HG03135 (cell line): ENCODE measurements at regions not wholly inside any gene's neighbourhood (a gene's known extent, or its start where the extent isn't known, plus 50 kb on each side); places are given as distances from the start of the nearest gene placed in this dataset.
"Not testable (repeated sequence)": the region's sequence is repeated elsewhere in the genome, so short reads cannot be mapped to it uniquely, and the experiment has no call there.

Source experiments
- ATAC-seq: cut with Tn5 transposase; IDR thresholded peaks from one replicate; pipeline ENCODE4 v1.9.1; 2021; ENCODE audit warnings: mild to moderate bottlenecking, moderate library complexity; ENCODE audit not compliant: unreplicated experiment

GRCh38 chr5:53160895-53161294 lies 51.3 kb upstream of the MOCS2 start:
- no peak for ATAC-seq

GRCh38 chr5:53161876-53162275 lies 52.3 kb upstream of the MOCS2 start:
- no peak for ATAC-seq

GRCh38 chr5:53164478-53165165 lies 55.1 kb upstream of the MOCS2 start:
- no peak for ATAC-seq

- ATAC-seq, result no peak
These were observed 56.0 kb upstream of the MOCS2 start for GRCh38 chr5:53165431-53166182.

- no peak for ATAC-seq
These were observed 56.6 kb upstream of the MOCS2 start for GRCh38 chr5:53166183-53166495.

- ATAC-seq, result no peak
These were observed 58.3 kb upstream of the MOCS2 start for GRCh38 chr5:53167836-53168235.

GRCh38 chr5:53169933-53170332 lies 60.4 kb upstream of the MOCS2 start:
- no peak for ATAC-seq

GRCh38 chr5:53170746-53171349 lies 61.3 kb upstream of the MOCS2 start:
- no peak for ATAC-seq

GRCh38 chr5:53172073-53172472 lies 62.5 kb upstream of the MOCS2 start:
- ATAC-seq, result not testable (repeated sequence)

- ATAC-seq, result no peak
These were observed 63.1 kb upstream of the MOCS2 start for GRCh38 chr5:53172630-53173029.

GRCh38 chr5:53173083-53173482 lies 63.5 kb upstream of the MOCS2 start:
- no peak for ATAC-seq

- ATAC-seq, result no peak
These were observed 69.3 kb upstream of the MOCS2 start for GRCh38 chr5:53178830-53179229.

GRCh38 chr5:53179691-53180090 lies 70.1 kb upstream of the MOCS2 start:
- no peak for ATAC-seq

- no peak for ATAC-seq
These were observed 71.0 kb upstream of the MOCS2 start for GRCh38 chr5:53180538-53180937.

- ATAC-seq, result no peak
These were observed 71.4 kb upstream of the MOCS2 start for GRCh38 chr5:53180991-53181390.

GRCh38 chr5:53183880-53184279 lies 74.3 kb upstream of the MOCS2 start:
- no peak for ATAC-seq

- no peak for ATAC-seq
These were observed 82.1 kb upstream of the MOCS2 start for GRCh38 chr5:53191548-53192165.

GRCh38 chr5:53194086-53194485 lies 84.5 kb upstream of the MOCS2 start:
- ATAC-seq, result no peak

- no peak for ATAC-seq
These were observed 90.3 kb upstream of the MOCS2 start for GRCh38 chr5:53199882-53200281.

GRCh38 chr5:53200306-53200705 lies 90.7 kb upstream of the MOCS2 start:
- ATAC-seq, result no peak

- no peak for ATAC-seq
These were observed 92.2 kb upstream of the MOCS2 start for GRCh38 chr5:53201746-53202145.

GRCh38 chr5:53206562-53206961 lies 97.0 kb upstream of the MOCS2 start:
- no peak for ATAC-seq
